Transverse colon (tissue), 4 donors: ENCODE measurements at regions not wholly inside any gene's neighbourhood (a gene's known extent, or its start where the extent isn't known, plus 50 kb on each side); places are given as distances from the start of the nearest gene placed in this dataset.

Source experiments
- DNase-seq: peaks from one replicate; pipeline ENCODE4 v3.0.0-alpha.2; 2019
- H3K27ac ChIP-seq, 4 donors: fragments of 200-600 bp; sonication (generic); 2 replicates each; pipeline ENCODE4 v1.5.1; 2016 to 2018; ENCODE audit warnings: inconsistent platforms in 4 of 4
- H3K27me3 ChIP-seq: fragments of 200-600 bp; sonication (generic); 2 replicates; pipeline ENCODE4 v1.5.1; 2017; ENCODE audit warnings: inconsistent platforms
- H3K36me3 ChIP-seq, 4 donors: fragments of 200-600 bp; sonication (generic); 2 replicates each; pipeline ENCODE4 v1.5.1; 2017 to 2019; ENCODE audit warnings: inconsistent platforms in 4 of 4
- H3K4me1 ChIP-seq, 4 donors: fragments of 200-600 bp; sonication (generic); 2 replicates each; pipeline ENCODE4 v1.5.1; 2017 to 2020; ENCODE audit warnings: inconsistent platforms in 4 of 4
- H3K4me3 ChIP-seq, 4 donors: fragments of 200-600 bp; sonication (generic); 1 replicate in 1 of 4; 2 replicates in 3 of 4; pipeline versions ENCODE4 v1.5.1 to v1.6.1; 2017 to 2019; ENCODE audit warnings: inconsistent platforms in 4 of 4
- H3K9me3 ChIP-seq, 2 donors: fragments of 200-600 bp; sonication (generic); 2 replicates each; pipeline ENCODE4 v1.5.1; 2017 to 2019; ENCODE audit warnings: inconsistent platforms in 2 of 2
- CTCF ChIP-seq, 5 experiments: fragments of 200-600 bp in 3 of 5; fragments of 450-650 bp in 2 of 5; sonication (generic) in 3 of 5; IDR thresholded peaks; 1 replicate in 2 of 5; 2 replicates in 3 of 5; pipeline ENCODE4 v1.5.1; 2016 to 2017; ENCODE audit warnings: antibody characterized with exemption in 5 of 5, inconsistent platforms in 3 of 5, mild to moderate bottlenecking in 2 of 5, moderate library complexity in 1 of 5
- EP300 ChIP-seq: sonication (generic); formaldehyde crosslinking; IDR thresholded peaks from one replicate; pipeline ENCODE4 v1.6.1; 2017; ENCODE audit warnings: antibody characterized with exemption, low read depth
- POLR2A ChIP-seq: fragments of 450-650 bp; IDR thresholded peaks from one replicate; pipeline ENCODE4 v1.6.1; 2016; ENCODE audit warnings: antibody characterized with exemption, mild to moderate bottlenecking, moderate library complexity
- POLR2AphosphoS5 ChIP-seq, 3 donors: sonication (generic); formaldehyde crosslinking; IDR thresholded peaks; one replicate each; pipeline ENCODE4 v1.6.1; 2016; ENCODE audit warnings: antibody characterized with exemption in 3 of 3
- WGBS, 2 donors: methylation state at CpG; one replicate each; pipeline ENCODE4 v1.1.5; 2018; ENCODE audit warnings: low coverage in 1 of 2; 5-methylcytosine and 5-hydroxymethylcytosine counted together
- in situ Hi-C, 4 donors: fragments of 200-750 bp; cut with MboI; loops; one replicate each; pipeline versions ENCODE4 v1.15.0 to v1.15.1; 2017; ENCODE audit warnings: low sequenced_read_pairs in 3 of 4, low pct_ligation_motif_present in 1 of 4, low pct_unique_long_range_greater_than_20kb in 1 of 4
- intact Hi-C: fragments of 100-400 bp; cut with DNase I; formaldehyde crosslinking; loops from one replicate; pipeline ENCODE4 v1.15.1; 2023; ENCODE audit warnings: low total_unique reads

GRCh38 chr13:106402866-106403265 is 132.6 kb downstream of the EFNB2 start:
- Histone ChIP-seq H3K9me3 (no peaks in the 10 kb centered on the region), H3K36me3 (no peaks in the 10 kb centered on the region), H3K27ac (no peak overlapping the region), H3K4me3 (no peak overlapping the region), H3K27me3 (no peaks in the 10 kb centered on the region), H3K4me1 (no peaks in the 10 kb centered on the region)
- DNase-seq = no peak
- TF ChIP-seq POLR2A = no peak
- no peak for TF ChIP-seq POLR2AphosphoS5 (IDR thresholded peaks at IDR 0.05)
- TF ChIP-seq EP300 = no peak
- TF ChIP-seq CTCF (IDR thresholded peaks at IDR 0.05) = no peak
- intact Hi-C loops (loop anchor here (1.0 kb wide), 1 partner anchor 17 kb away; no protein-coding TSS in a partner anchor), in situ Hi-C loops (no loop called here)
- WGBS, 2 donors = 85 to 92% methylated on average over 5 of the region's 5 CpGs

GRCh38 chr13:106401081-106401480 is 134.4 kb downstream of the EFNB2 start:
- in situ Hi-C loops = no loop called here
- Histone ChIP-seq H3K36me3 (no peaks in the 10 kb centered on the region), H3K4me1 (no peaks in the 10 kb centered on the region), H3K4me3 (no peak overlapping the region), H3K9me3 (no peaks in the 10 kb centered on the region), H3K27ac (no peak overlapping the region), H3K27me3 (no peaks in the 10 kb centered on the region)
- DNase-seq = no peak
- 38 to 80% methylated on average over 3 of the region's 3 CpGs for WGBS, 2 donors
- no peak for TF ChIP-seq POLR2AphosphoS5 (IDR thresholded peaks at IDR 0.05)
- no peak for TF ChIP-seq EP300
- no peak for TF ChIP-seq CTCF (IDR thresholded peaks at IDR 0.05)
- TF ChIP-seq POLR2A = no peak
- intact Hi-C loops = no loop called here

GRCh38 chr13:106400289-106400688 is 135.2 kb downstream of the EFNB2 start:
- 60 to 72% methylated on average over 1 of the region's 1 CpG for WGBS, 2 donors
- Histone ChIP-seq H3K27me3 (no peaks in the 10 kb centered on the region), H3K27ac (no peak overlapping the region), H3K36me3 (no peaks in the 10 kb centered on the region), H3K4me3 (no peak overlapping the region), H3K9me3 (no peaks in the 10 kb centered on the region), H3K4me1 (no peaks in the 10 kb centered on the region)
- no peak for DNase-seq
- intact Hi-C loops (no loop called here), in situ Hi-C loops (no loop called here)
- no peak for TF ChIP-seq CTCF (IDR thresholded peaks at IDR 0.05)
- no peak for TF ChIP-seq POLR2AphosphoS5 (IDR thresholded peaks at IDR 0.05)
- no peak for TF ChIP-seq POLR2A
- no peak for TF ChIP-seq EP300

- Histone ChIP-seq H3K9me3 (no peaks in the 10 kb centered on the region), H3K27ac (no peak overlapping the region), H3K27me3 (no peaks in the 10 kb centered on the region), H3K36me3 (no peaks in the 10 kb centered on the region), H3K4me3 (no peak overlapping the region), H3K4me1 (no peaks in the 10 kb centered on the region)
- whole genome bisulfite sequencing, 2 donors = 88 to 90% methylated on average over 1 of the region's 1 CpG
- in situ Hi-C loops (no loop called here), intact Hi-C loops (no loop called here)
- TF ChIP-seq POLR2AphosphoS5 (IDR thresholded peaks at IDR 0.05) = no peak
- no peak for TF ChIP-seq CTCF (IDR thresholded peaks at IDR 0.05)
- no peak for TF ChIP-seq EP300
- TF ChIP-seq POLR2A = no peak
- no peak for DNase-seq
Measured at GRCh38 chr13:106398289-106398688, 137.2 kb downstream of the EFNB2 start.
